NT2/D1 (cell line): ENCODE measurements at regions not wholly inside any gene's neighbourhood (a gene's known extent, or its start where the extent isn't known, plus 50 kb on each side); places are given as distances from the start of the nearest gene placed in this dataset.

Source experiments
- DNase-seq: peaks from one replicate; pipeline ENCODE4 v3.0.0-alpha.2; 2011; ENCODE audit warnings: low read depth, low spot score
- H3K27me3 ChIP-seq: 2 replicates; pipeline ENCODE4 v1.6.0; 2011; ENCODE audit warnings: mild to moderate bottlenecking; ENCODE audit not compliant: insufficient read length, insufficient read depth
- H3K36me3 ChIP-seq: 2 replicates; pipeline ENCODE4 v1.6.1; 2011; ENCODE audit warnings: mild to moderate bottlenecking, low read length, mixed read lengths; ENCODE audit not compliant: insufficient read depth, insufficient read length
- H3K4me1 ChIP-seq: 2 replicates; pipeline ENCODE4 v1.5.1; 2011; ENCODE audit not compliant: insufficient read depth, insufficient read length
- H3K4me3 ChIP-seq: 2 replicates; pipeline ENCODE4 v1.5.1; 2011; ENCODE audit warnings: low read depth; ENCODE audit not compliant: insufficient read length
- H3K9ac ChIP-seq: 2 replicates; pipeline ENCODE4 v1.6.0; 2011; ENCODE audit warnings: low read depth; ENCODE audit not compliant: insufficient read length
- H3K9me3 ChIP-seq: 2 replicates; pipeline ENCODE4 v1.5.1; 2011; ENCODE audit warnings: mild to moderate bottlenecking, low read length; ENCODE audit not compliant: insufficient read depth
- SUZ12 ChIP-seq: IDR thresholded peaks from 2 replicates; pipeline ENCODE4 v1.6.1; 2011; ENCODE audit not compliant: insufficient read length, insufficient read depth; ENCODE audit errors: extremely low read depth
- YY1 ChIP-seq: IDR thresholded peaks from 2 replicates; pipeline ENCODE4 v1.6.1; 2011; ENCODE audit not compliant: insufficient read length, insufficient read depth
- ZNF274 ChIP-seq: IDR thresholded peaks from 2 replicates; pipeline ENCODE4 v1.6.1; 2011; ENCODE audit warnings: mild to moderate bottlenecking, low read depth, low read length

GRCh38 chr7:50203521-50203920, 101.0 kb upstream of the IKZF1 start:
- H3K9ac ChIP-seq: no peak overlapping the region
- H3K4me1 ChIP-seq: no peaks in the 10 kb centered on the region
- no peak overlapping the region for H3K4me3 ChIP-seq
- H3K9me3 ChIP-seq: no peaks in the 10 kb centered on the region
- TF ChIP-seq YY1 (no peak), ZNF274 (no peak), SUZ12 (no peak)
- H3K27me3 ChIP-seq: no peaks in the 10 kb centered on the region
- H3K36me3 ChIP-seq: no peaks in the 10 kb centered on the region
- no peak for DNase-seq

DNA sequence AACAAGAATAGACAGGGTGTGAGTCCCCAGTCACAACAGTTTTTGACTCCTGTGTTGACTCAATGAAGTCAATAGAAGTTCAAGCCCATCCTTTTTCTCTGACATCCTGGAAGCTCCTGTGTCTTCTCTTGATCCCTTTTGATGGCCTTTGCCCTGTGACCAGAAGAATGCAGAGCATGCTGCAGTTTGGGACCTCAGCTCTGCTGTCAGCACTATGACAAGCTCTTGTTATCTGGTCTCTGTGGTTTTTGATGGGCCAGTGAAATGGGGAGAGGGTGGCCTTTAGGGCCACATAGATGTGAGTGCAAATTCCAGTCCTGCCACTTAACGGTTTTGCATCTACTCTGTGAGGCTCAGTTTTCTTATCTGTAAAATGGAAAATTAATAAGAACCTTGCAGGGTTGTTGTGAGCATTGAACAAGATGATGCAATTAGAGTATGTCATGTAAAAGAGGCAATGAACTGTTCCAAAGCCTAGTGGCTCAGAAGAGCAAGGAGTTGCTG, 102.4 kb upstream of the IKZF1 start:
- no peaks in the 10 kb centered on the region for H3K4me1 ChIP-seq
- no peak overlapping the region for H3K4me3 ChIP-seq
- no peaks in the 10 kb centered on the region for H3K36me3 ChIP-seq
- H3K9ac ChIP-seq: no peak overlapping the region
- DNase-seq: no peak
- TF ChIP-seq SUZ12 (no peak), ZNF274 (no peak), YY1 (no peak)
- no peaks in the 10 kb centered on the region for H3K9me3 ChIP-seq
- no peaks in the 10 kb centered on the region for H3K27me3 ChIP-seq

- no peaks in the 10 kb centered on the region for H3K27me3 ChIP-seq
- H3K4me1 ChIP-seq: no peaks in the 10 kb centered on the region
- DNase-seq: no peak
- TF ChIP-seq YY1 (no peak), ZNF274 (no peak), SUZ12 (no peak)
- H3K4me3 ChIP-seq: no peak overlapping the region
- no peaks in the 10 kb centered on the region for H3K36me3 ChIP-seq
- no peak overlapping the region for H3K9ac ChIP-seq
- no peaks in the 10 kb centered on the region for H3K9me3 ChIP-seq
Measured at GRCh38 chr7:50199824-50200223, 104.7 kb upstream of the IKZF1 start.

DNA sequence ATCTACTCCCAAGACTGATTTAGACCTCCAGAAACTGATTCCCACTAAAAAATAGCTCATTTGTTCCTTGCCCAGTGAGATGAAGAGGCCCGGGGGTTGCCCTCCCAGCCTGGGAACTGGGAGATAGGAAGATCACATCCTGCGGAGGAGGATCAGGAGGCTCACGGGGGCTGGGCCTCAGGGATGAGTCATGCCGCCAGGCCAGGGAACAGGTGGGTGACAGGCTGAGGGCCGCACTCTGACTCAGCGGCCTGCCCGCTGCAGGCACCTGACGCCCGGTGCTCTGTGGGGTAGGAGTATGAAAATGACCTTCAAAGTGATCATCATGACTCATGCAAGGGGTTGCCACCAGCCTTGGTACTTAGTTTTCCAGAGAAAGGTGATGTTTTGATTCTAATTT, 104.5 kb upstream of the ZPBP start:
- DNase-seq: no peak
- Histone ChIP-seq H3K4me1 (no peaks in the 10 kb centered on the region), H3K27me3 (no peaks in the 10 kb centered on the region), H3K36me3 (no peaks in the 10 kb centered on the region), H3K9ac (no peak overlapping the region), H3K4me3 (no peak overlapping the region), H3K9me3 (no peaks in the 10 kb centered on the region)
- TF ChIP-seq ZNF274 (no peak), YY1 (no peak), SUZ12 (no peak)

DNA sequence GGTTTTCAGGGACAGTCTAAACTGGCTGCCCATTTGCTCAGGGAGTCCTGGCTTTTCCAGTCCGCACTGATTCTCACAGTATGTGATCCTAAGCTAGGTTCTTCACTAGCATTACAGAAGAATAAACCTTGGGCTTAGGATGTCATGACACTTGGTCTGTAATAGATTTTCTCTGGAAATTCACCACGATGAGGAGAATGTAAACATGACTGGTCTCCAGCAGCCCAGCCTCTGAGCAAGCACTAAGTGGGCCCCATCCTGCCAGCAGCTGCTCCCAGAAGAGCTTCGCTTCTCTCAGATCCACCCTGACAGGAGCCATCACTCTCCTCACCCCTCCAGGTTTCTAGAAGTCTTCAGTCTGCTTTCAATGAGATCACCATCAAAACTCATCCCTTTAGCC, 103.7 kb upstream of the ZPBP start:
- Histone ChIP-seq H3K4me1 (no peaks in the 10 kb centered on the region), H3K4me3 (no peak overlapping the region), H3K9me3 (no peaks in the 10 kb centered on the region), H3K9ac (no peak overlapping the region), H3K27me3 (no peaks in the 10 kb centered on the region), H3K36me3 (no peaks in the 10 kb centered on the region)
- no peak for TF ChIP-seq YY1
- no peak for TF ChIP-seq ZNF274
- no peak for TF ChIP-seq SUZ12
- no peak for DNase-seq

GRCh38 chr7:50190776-50191175, 97.7 kb upstream of the ZPBP start:
- H3K9me3 ChIP-seq: peaks cover 8% of the 10 kb centered on the region; the same call in 1 of the 2 replicates
- TF ChIP-seq ZNF274 (no peak), SUZ12 (no peak), YY1 (no peak)
- no peak overlapping the region for H3K9ac ChIP-seq
- H3K4me1 ChIP-seq: no peaks in the 10 kb centered on the region
- H3K36me3 ChIP-seq: no peaks in the 10 kb centered on the region
- DNase-seq: no peak
- H3K27me3 ChIP-seq: no peaks in the 10 kb centered on the region
- H3K4me3 ChIP-seq: no peak overlapping the region

DNA sequence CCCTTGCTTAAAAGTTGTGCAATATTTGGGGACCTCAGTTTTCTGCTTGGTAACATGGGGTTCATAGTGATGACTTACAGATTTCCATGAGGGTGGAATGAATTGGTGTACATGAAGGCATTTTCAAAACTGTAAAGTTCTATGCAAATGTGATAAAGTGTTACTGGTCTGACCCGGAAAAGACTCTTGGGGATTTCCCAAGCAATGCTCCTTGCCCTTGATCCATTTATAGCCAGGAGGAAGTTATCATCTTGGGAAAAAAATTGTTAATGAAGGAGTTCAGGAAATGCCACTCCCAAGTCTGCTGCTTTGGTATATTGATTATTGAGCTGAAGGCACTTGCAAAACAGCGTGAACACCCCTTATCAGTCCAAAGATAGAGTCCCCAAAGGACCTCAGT, 96.3 kb upstream of the ZPBP start:
- Histone ChIP-seq H3K36me3 (no peaks in the 10 kb centered on the region), H3K4me3 (no peak overlapping the region), H3K9me3 (peaks cover 8% of the 10 kb centered on the region; the same call in 1 of the 2 replicates), H3K4me1 (no peaks in the 10 kb centered on the region), H3K9ac (no peak overlapping the region), H3K27me3 (no peaks in the 10 kb centered on the region)
- no peak for TF ChIP-seq SUZ12
- TF ChIP-seq ZNF274: no peak
- TF ChIP-seq YY1: no peak
- no peak for DNase-seq
